K562 (cell line): ENCODE measurements at regions not wholly inside any gene's neighbourhood (a gene's known extent, or its start where the extent isn't known, plus 50 kb on each side); places are given as distances from the start of the nearest gene placed in this dataset.

Source experiments
- ATAC-seq: fragments of 200-7000 bp; cut with Tn5 transposase; 3 replicates; pipeline ENCODE4 v1.9.1; 2020; ENCODE audit warnings: moderate library complexity
- BruUV-seq: library from RNA; stranded (reverse); fragments of 400-500 nt; replicated peaks from 2 replicates; lab custom pipeline; 2021; lab: Mats Ljungman, UMichigan
- CTCF ChIA-PET: fragments of 300-600 bp; formaldehyde crosslinking; extraction: SDS; loops from one replicate; lab custom pipeline; 2021; ENCODE audit warnings: low intra/inter-chr PET ratio; lab: Yijun Ruan, JAX
- POLR2A ChIA-PET: fragments of 300-600, 350-650 bp; sonication (Branson Sonifier 250); formaldehyde crosslinking; extraction: SDS; loops from one replicate; lab custom pipeline; 2021; ENCODE audit warnings: antibody characterized with exemption, inconsistent platforms; lab: Yijun Ruan, JAX
- DNase-seq, 4 experiments: peaks; one replicate each; pipeline versions ENCODE4 v3.0.0 to v3.0.0-alpha.2; 2011 to 2018; ENCODE audit warnings: low spot score in 3 of 4, mixed read lengths in 3 of 4; ENCODE audit errors: extremely low read depth in 1 of 4
- FAIRE-seq: peaks from 2 replicates; lab custom pipeline; 2011; peaks lifted over from hg19 to GRCh38; lab: Jason Lieb, UNC
- H2AFZ ChIP-seq: 2 replicates; pipeline ENCODE4 v1.6.0; 2011; ENCODE audit warnings: low read depth, low read length, control low read depth, inconsistent platforms
- H3K27ac ChIP-seq: fragments of 200-600 bp; 3 replicates; pipeline ENCODE4 v1.8.0; 2011; ENCODE audit warnings: low read depth, mild to moderate bottlenecking, control low read depth, inconsistent platforms, low read length, moderate library complexity, mixed read lengths; ENCODE audit errors: extremely low read depth
- H3K27me3 ChIP-seq, 2 experiments: fragments of 300-600 bp in 1 of 2; 2 replicates in 1 of 2; 3 replicates in 1 of 2; pipeline versions ENCODE4 v1.6.0 to v1.8.0; 2011; ENCODE audit warnings: inconsistent platforms in 2 of 2, low read length in 2 of 2, mild to moderate bottlenecking in 1 of 2, mixed read lengths in 1 of 2, moderate library complexity in 1 of 2; ENCODE audit not compliant: control insufficient read depth in 2 of 2, insufficient read depth in 2 of 2
- H3K36me3 ChIP-seq: fragments of 300-600 bp; 3 replicates; pipeline ENCODE4 v1.8.0; 2011; ENCODE audit warnings: mild to moderate bottlenecking, low read length, inconsistent platforms; ENCODE audit not compliant: control insufficient read depth, insufficient read depth
- H3K4me1 ChIP-seq, 2 experiments: fragments of 200-600 bp in 1 of 2; replicated peaks in 1 of 2; 2 replicates in 1 of 2; 3 replicates in 1 of 2; pipeline versions ENCODE4 v1.5.1 to v1.8.0; 2011; ENCODE audit warnings: inconsistent platforms in 2 of 2, low read length in 2 of 2, mild to moderate bottlenecking in 1 of 2, mixed read lengths in 1 of 2, moderate library complexity in 1 of 2; ENCODE audit not compliant: control insufficient read depth in 2 of 2, insufficient read depth in 2 of 2
- H3K4me2 ChIP-seq: 2 replicates; pipeline ENCODE4 v1.6.1; 2011; ENCODE audit warnings: low read length, control low read depth, inconsistent platforms, mixed read lengths; ENCODE audit not compliant: insufficient read depth
- H3K4me3 ChIP-seq: fragments of 200-600 bp; sonication (generic), shearing (Covaris generic); 2 replicates; pipeline ENCODE4 v1.5.1; 2016; ENCODE audit warnings: control low read depth, inconsistent platforms
- H3K79me2 ChIP-seq: fragments of 200-600 bp; 3 replicates; pipeline ENCODE4 v1.8.0; 2011; ENCODE audit warnings: low read length, inconsistent platforms; ENCODE audit not compliant: control insufficient read depth, insufficient read depth
- H3K9ac ChIP-seq, 2 experiments: 2 replicates each; pipeline versions ENCODE4 v1.6.0 to v1.6.1; 2011; ENCODE audit warnings: low read depth in 2 of 2, low read length in 2 of 2, control low read depth in 1 of 2, inconsistent platforms in 1 of 2, mild to moderate bottlenecking in 1 of 2, mixed read lengths in 1 of 2; ENCODE audit not compliant: insufficient read depth in 1 of 2
- H3K9me1 ChIP-seq: one replicate; pipeline ENCODE4 v1.6.0; 2011; ENCODE audit warnings: inconsistent platforms, mild to moderate bottlenecking, low read length, moderate library complexity; ENCODE audit not compliant: control insufficient read depth, insufficient read depth
- H3K9me3 ChIP-seq: replicated peaks from 2 replicates; pipeline ENCODE4 v1.5.1; 2011; ENCODE audit warnings: low read depth, low read length, inconsistent platforms; ENCODE audit not compliant: control insufficient read depth, insufficient read depth
- H4K20me1 ChIP-seq: replicated peaks from 2 replicates; pipeline ENCODE4 v1.6.1; 2011; ENCODE audit warnings: low read length, inconsistent platforms, mixed read lengths; ENCODE audit not compliant: control insufficient read depth, insufficient read depth
- BCLAF1 ChIP-seq, 2 experiments: fragments of 450-650 bp in 1 of 2; IDR thresholded peaks; 2 replicates each; pipeline ENCODE4 v1.6.1; 2011 to 2017; ENCODE audit warnings: low read depth in 2 of 2, antibody characterized with exemption in 1 of 2, borderline replicate concordance in 1 of 2, low read length in 1 of 2, mild to moderate bottlenecking in 1 of 2, mixed read lengths in 1 of 2; ENCODE audit not compliant: control insufficient read depth in 1 of 2
- CBFA2T2 ChIP-seq: fragments of 450-650 bp; conservative IDR thresholded peaks from 2 replicates; pipeline ENCODE4 v1.6.1; 2017; ENCODE audit warnings: mild to moderate bottlenecking
- CREM ChIP-seq: IDR thresholded peaks from 2 replicates; pipeline ENCODE4 v1.6.1; 2014; ENCODE audit warnings: antibody characterized with exemption, low read depth
- FOXA1 ChIP-seq: fragments of 450-650 bp; IDR thresholded peaks from 2 replicates; pipeline ENCODE4 v1.6.1; 2016; ENCODE audit warnings: mild to moderate bottlenecking, borderline replicate concordance
- FOXO4 ChIP-seq: fragments of 450-650 bp; formaldehyde crosslinking; IDR thresholded peaks from 2 replicates; pipeline ENCODE4 v1.4.0; 2020; ENCODE audit warnings: mild to moderate bottlenecking, moderate library complexity
- FUS ChIP-seq: fragments of 200-400 bp; formaldehyde crosslinking; optimal IDR thresholded peaks from 2 replicates; pipeline ENCODE3; 2017; ENCODE audit warnings: low read depth, low read length
- PTRF ChIP-seq: fragments of 450-650 bp; IDR thresholded peaks from 2 replicates; pipeline ENCODE4 v1.6.1; 2016; ENCODE audit warnings: mild to moderate bottlenecking, missing genetic modification characterization, missing compliant biosample characterization
- RBBP5 ChIP-seq: fragments of 200-600 bp; sonication (generic); IDR thresholded peaks from 2 replicates; pipeline ENCODE4 v1.6.1; 2012; ENCODE audit warnings: borderline replicate concordance, mild to moderate bottlenecking, low read length, control low read depth, inconsistent platforms; ENCODE audit not compliant: insufficient read depth, poor library complexity, severe bottlenecking
- SRSF3 ChIP-seq: fragments of 200-400 bp; formaldehyde crosslinking; IDR thresholded peaks from 2 replicates; pipeline ENCODE4 v1.6.1; 2016; ENCODE audit warnings: mild to moderate bottlenecking, low read length, moderate library complexity; ENCODE audit not compliant: insufficient read depth
- TAF9B ChIP-seq: fragments of 450-650 bp; IDR thresholded peaks from 2 replicates; pipeline ENCODE4 v1.6.1; 2018; ENCODE audit warnings: mild to moderate bottlenecking; ENCODE audit not compliant: partially characterized antibody
- TRIM24 ChIP-seq, 2 experiments: fragments of 450-650 bp; IDR thresholded peaks; 2 replicates each; pipeline ENCODE4 v1.6.1; 2016
- ZBTB9 ChIP-seq: fragments of 450-650 bp; formaldehyde crosslinking; IDR thresholded peaks from 2 replicates; pipeline ENCODE4 v1.4.0; 2020; ENCODE audit warnings: mild to moderate bottlenecking, moderate library complexity
- ZFP1 ChIP-seq: fragments of 450-650 bp; formaldehyde crosslinking; IDR thresholded peaks from 2 replicates; pipeline ENCODE4 v1.4.0; 2020; ENCODE audit warnings: mild to moderate bottlenecking, mixed read lengths
- ZNF224 ChIP-seq: sonication (generic); formaldehyde crosslinking; IDR thresholded peaks from 2 replicates; pipeline ENCODE4 v1.8.0; 2022; ENCODE audit warnings: mild to moderate bottlenecking, missing genetic modification reagents
- ZNF75A ChIP-seq: fragments of 450-650 bp; formaldehyde crosslinking; IDR thresholded peaks from 2 replicates; pipeline ENCODE4 v1.4.0; 2020; ENCODE audit warnings: mild to moderate bottlenecking
- WGBS: fragments of 100-300 bp; shearing (Covaris generic); methylation state at CpG from one replicate; pipeline ENCODE4 v1.1.6; 2016; ENCODE audit warnings: low coverage, mixed read lengths; ENCODE audit not compliant: insufficient coverage; ENCODE audit errors: missing lambda C conversion rate; 5-methylcytosine and 5-hydroxymethylcytosine counted together
- in situ Hi-C: fragments of 300-500 bp; cut with MboI; formaldehyde crosslinking; loops from 4 replicates; pipeline ENCODE4 v1.15.0; 2018; ENCODE audit warnings: inconsistent platforms, mixed read lengths
- intact Hi-C: fragments of 100-400 bp; cut with micrococcal nuclease; formaldehyde crosslinking; loops from 2 replicates; pipeline ENCODE4 v1.14.2; 2022

GRCh38 chr2:5453220-5454050 is 238.7 kb upstream of the SOX11 start:
- Histone ChIP-seq H3K4me1 (no peaks in the 10 kb centered on the region), H3K36me3 (no peaks in the 10 kb centered on the region), H3K4me2 (no peak overlapping the region), H3K9ac (no peak overlapping the region), H3K27ac (no peak overlapping the region), H3K79me2 (no peaks in the 10 kb centered on the region), H3K9me1 (no peaks in the 10 kb centered on the region), H3K9me3 (no peaks in the 10 kb centered on the region), H4K20me1 (no peaks in the 10 kb centered on the region), H3K4me3 (no peak overlapping the region), H3K27me3 (no peaks in the 10 kb centered on the region), H2AFZ (no peak overlapping the region)
- in situ Hi-C loops = no loop called here
- DNase-seq (no peak), FAIRE-seq (no peak), ATAC-seq (no peak)
- intact Hi-C loops = no loop called here
- ChIA-PET CTCF (no interaction called here), POLR2A (no interaction called here)
- no TSS peak for BruUV-seq
- 0% methylated on average over 22 of the region's 23 CpGs for WGBS
- no peak for TF ChIP-seq BCLAF1 (IDR thresholded peaks at IDR 0.05; ENCODE audit: borderline replicate concordance in 1 of 2, control insufficient read depth in 1 of 2, low read depth in 2 of 2, low read length in 1 of 2)
- TF ChIP-seq SRSF3 = no peak
- TF ChIP-seq FOXO4 (CRISPR knock-in tag) = no peak
- no peak for TF ChIP-seq FUS
- TF ChIP-seq TAF9B = no peak
- no peak for TF ChIP-seq ZFP1 (CRISPR knock-in tag)
- no peak for TF ChIP-seq ZBTB9
- no peak for TF ChIP-seq RBBP5
- TF ChIP-seq PTRF (tag) = no peak
- no peak for TF ChIP-seq CBFA2T2
- no peak for TF ChIP-seq ZNF75A (CRISPR knock-in tag)
- TF ChIP-seq TRIM24 (IDR thresholded peaks at IDR 0.05) = no peak
- TF ChIP-seq ZNF224 (CRISPR knock-in tag) = no peak
- TF ChIP-seq CREM = no peak
- TF ChIP-seq FOXA1 = no peak
